Upper lobe of left lung (tissue), 4 donors: ENCODE measurements at regions not wholly inside any gene's neighbourhood (a gene's known extent, or its start where the extent isn't known, plus 50 kb on each side); places are given as distances from the start of the nearest gene placed in this dataset.

Source experiments
- CTCF ChIP-seq, 6 experiments: fragments of 450-650 bp in 4 of 6; fragments of 200-600 bp in 2 of 6; sonication (generic) in 2 of 6; IDR thresholded peaks; one replicate each; pipeline ENCODE4 v1.5.1; 2016 to 2019; ENCODE audit warnings: antibody characterized with exemption in 6 of 6
- POLR2A ChIP-seq, 4 donors: fragments of 450-650 bp; IDR thresholded peaks; one replicate each; pipeline ENCODE4 v1.5.1; 2016 to 2017; ENCODE audit warnings: antibody characterized with exemption in 4 of 4, mild to moderate bottlenecking in 2 of 4
- POLR2AphosphoS5 ChIP-seq, 2 donors: sonication (generic); formaldehyde crosslinking; IDR thresholded peaks; one replicate each; pipeline ENCODE4 v1.5.1; 2017; ENCODE audit warnings: antibody characterized with exemption in 2 of 2

DNA sequence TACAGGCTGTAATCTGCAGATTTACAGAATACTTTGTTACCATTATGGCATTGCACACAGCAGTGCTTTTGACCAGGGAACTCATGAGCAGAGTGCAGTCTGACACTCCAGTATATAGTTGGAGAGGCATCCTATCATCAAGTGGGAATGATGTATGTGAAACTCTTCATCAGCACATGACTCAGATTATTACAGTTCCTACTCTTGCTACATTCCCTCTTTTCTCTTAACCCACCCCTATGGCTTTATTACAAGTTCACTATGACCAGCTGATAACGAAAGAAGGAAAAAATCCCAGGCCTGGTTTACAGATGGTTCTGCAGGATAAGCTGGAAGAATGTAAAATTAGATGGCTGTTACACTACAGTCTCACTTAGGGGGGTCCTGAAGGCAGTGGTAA is 385.9 kb downstream of the RASEF start:
- no peak for TF ChIP-seq CTCF (IDR thresholded peaks at IDR 0.05)
- TF ChIP-seq POLR2A (IDR thresholded peaks at IDR 0.05) = no peak
- TF ChIP-seq POLR2AphosphoS5 (IDR thresholded peaks at IDR 0.05) = no peak
